Astrocyte of the spinal cord (primary cell): ENCODE measurements at regions not wholly inside any gene's neighbourhood (a gene's known extent, or its start where the extent isn't known, plus 50 kb on each side); places are given as distances from the start of the nearest gene placed in this dataset.
A peak's percentile ranks its signal among the peaks of the same experiment; 100 is the strongest.

Experiments used
- DNase-seq: peaks from one replicate; pipeline ENCODE4 v3.0.0; 2011; ENCODE audit warnings: low read depth, low spot score
- H3K4me3 ChIP-seq: 2 replicates; pipeline ENCODE4 v1.5.1; 2011; ENCODE audit warnings: low read depth, mild to moderate bottlenecking, low read length, moderate library complexity
- CTCF ChIP-seq: IDR thresholded peaks from 2 replicates; pipeline ENCODE4 v1.5.1; 2012; ENCODE audit warnings: low read depth, mild to moderate bottlenecking, low read length, inconsistent platforms
- in situ Hi-C: cut with HindIII; loops from 2 replicates; pipeline ENCODE4 v1.10.0; 2017; ENCODE audit warnings: low sequenced_read_pairs

GRCh38 chr3:182178488-182179200, 466.9 kb downstream of the SOX2 start:
- in situ Hi-C loops, result no loop called here
- DNase-seq, result no peak
- no peak for TF ChIP-seq CTCF
- no peak overlapping the region for H3K4me3 ChIP-seq

GRCh38 chr3:182179631-182180030, 467.9 kb downstream of the SOX2 start:
- no peak for TF ChIP-seq CTCF
- in situ Hi-C loops, result no loop called here
- no peak overlapping the region for H3K4me3 ChIP-seq
- DNase-seq, result no peak

GRCh38 chr3:182180654-182181385, 469.1 kb downstream of the SOX2 start:
- no peak overlapping the region for H3K4me3 ChIP-seq
- no peak for TF ChIP-seq CTCF
- DNase-seq, result no peak
- in situ Hi-C loops, result no loop called here

DNA sequence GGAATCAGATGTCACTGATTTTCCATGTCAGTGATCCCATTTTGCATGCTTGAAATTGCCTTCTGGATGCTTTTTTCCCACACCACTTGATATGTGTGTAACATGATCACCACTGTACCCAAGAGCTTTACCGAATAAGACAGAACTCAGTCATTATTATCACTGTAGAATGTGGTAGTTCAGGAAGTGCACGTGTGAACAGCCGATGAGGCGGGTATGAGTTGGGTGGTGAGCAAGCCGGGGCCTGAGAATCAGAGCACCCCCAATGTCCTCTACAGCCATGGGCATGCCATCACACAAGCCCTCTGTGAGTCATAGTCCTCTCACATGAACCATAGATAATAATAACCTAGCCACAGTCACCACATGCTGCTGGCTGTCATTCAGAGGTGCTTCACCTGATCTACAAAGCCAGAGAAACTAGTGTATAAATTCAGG, 470.8 kb downstream of the SOX2 start:
- no peak for TF ChIP-seq CTCF
- in situ Hi-C loops, result no loop called here
- DNase-seq, result peak; percentile 51

DNA sequence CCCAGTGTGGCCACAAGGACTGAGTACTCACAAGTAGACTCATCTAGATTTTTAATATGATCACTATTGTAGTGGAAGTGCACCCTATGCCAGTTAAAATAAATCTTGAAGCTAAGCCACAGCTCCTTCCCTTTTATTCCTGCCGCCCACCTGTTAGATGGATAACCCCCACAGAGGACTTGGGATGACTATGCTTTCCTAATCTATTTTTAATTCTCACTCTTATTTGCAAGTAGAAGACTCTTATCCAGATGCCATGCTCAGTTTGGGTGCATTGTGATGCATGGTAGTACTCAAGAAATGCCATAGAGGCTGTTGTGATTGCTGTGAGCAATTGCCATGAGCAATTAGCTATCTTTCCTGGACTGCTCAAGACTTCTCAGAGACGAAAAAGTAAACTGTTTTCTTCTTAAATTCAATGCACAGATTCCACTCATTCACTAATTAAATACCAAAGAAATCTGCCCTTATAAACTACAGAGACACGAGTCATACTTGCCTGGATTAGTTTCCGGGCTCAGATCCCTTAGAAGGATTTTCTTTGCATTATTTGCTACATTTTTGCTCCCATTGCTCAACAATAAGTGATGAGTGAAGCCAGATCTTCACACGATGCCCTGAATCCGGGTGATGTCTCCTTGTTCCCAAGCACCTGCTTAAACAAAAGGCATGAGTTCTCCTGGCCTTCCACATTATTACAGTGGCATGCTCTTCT, 472.1 kb downstream of the SOX2 start:
- no peak overlapping the region for H3K4me3 ChIP-seq
- in situ Hi-C loops, result no loop called here
- peak; percentile 24 for DNase-seq
- TF ChIP-seq CTCF, result no peak

More for the DNA sequence above, 470.8 kb downstream of the SOX2 start:
- no peak overlapping the region for H3K4me3 ChIP-seq

DNA sequence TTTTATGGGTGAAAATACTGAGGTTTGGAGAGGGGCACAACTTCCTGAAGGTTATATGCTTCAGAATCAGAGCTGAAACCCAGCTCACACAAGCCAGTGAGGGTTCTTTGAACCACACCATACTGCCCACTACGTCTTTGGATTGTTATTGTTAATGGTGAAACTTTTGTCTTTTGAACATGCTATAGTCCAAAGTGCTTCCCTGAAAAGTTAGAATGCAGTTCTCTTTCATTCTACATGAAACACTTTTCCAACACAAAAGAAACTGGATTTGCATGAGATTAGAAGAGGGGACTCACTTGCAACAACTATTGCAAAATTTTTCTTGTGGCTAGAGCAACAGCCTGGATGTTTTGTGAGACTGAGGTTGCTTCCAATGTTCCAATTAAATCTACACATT, 473.6 kb downstream of the SOX2 start:
- no peak for DNase-seq
- in situ Hi-C loops, result no loop called here
- TF ChIP-seq CTCF, result no peak
- no peak overlapping the region for H3K4me3 ChIP-seq
